Astrocyte of the hippocampus (primary cell): ENCODE measurements at regions not wholly inside any gene's neighbourhood (a gene's known extent, or its start where the extent isn't known, plus 50 kb on each side); places are given as distances from the start of the nearest gene placed in this dataset.

Source experiments
- DNase-seq: peaks from one replicate; pipeline ENCODE4 v3.0.0; 2011; ENCODE audit warnings: low read depth, low spot score

DNA sequence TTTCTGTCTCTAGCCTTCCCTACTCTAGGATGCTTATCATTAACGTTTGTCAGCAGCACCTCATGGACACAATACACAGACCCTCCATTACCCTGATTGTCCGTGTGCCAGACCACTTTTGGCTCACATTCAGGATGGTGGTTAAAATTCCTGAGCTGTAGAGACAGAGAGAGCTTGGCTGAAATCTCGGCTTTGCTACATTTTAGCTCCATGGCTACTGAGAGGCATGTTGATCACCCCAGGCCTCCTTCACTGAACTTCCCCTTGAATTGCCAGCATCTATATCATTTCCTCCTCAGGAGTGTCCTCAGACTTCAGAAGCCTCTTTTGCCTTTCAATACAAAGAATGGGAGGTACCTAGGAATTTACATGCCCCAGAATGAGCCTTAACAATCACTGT lies 104.7 kb upstream of the ISL1 start:
- DNase-seq, result peak; percentile 84

GRCh38 chr5:51279983-51280706 lies 103.1 kb upstream of the ISL1 start:
- DNase-seq, result peak; percentile 29

GRCh38 chr5:51286046-51286445 lies 97.2 kb upstream of the ISL1 start:
- no peak for DNase-seq

GRCh38 chr5:51302343-51302742 lies 80.9 kb upstream of the ISL1 start:
- DNase-seq, result peak; percentile 0

- no peak for DNase-seq
Measured at GRCh38 chr5:51326844-51327243, 56.4 kb upstream of the ISL1 start.
